Tibial artery (tissue), 4 donors: ENCODE measurements at regions not wholly inside any gene's neighbourhood (a gene's known extent, or its start where the extent isn't known, plus 50 kb on each side); places are given as distances from the start of the nearest gene placed in this dataset.

ENCODE experiments used
- DNase-seq, 2 donors: peaks; one replicate each; pipeline ENCODE4 v3.0.0-alpha.2; 2019
- H3K27ac ChIP-seq, 2 donors: fragments of 200-600 bp; sonication (generic) in 1 of 2; 1 replicate in 1 of 2; 2 replicates in 1 of 2; pipeline ENCODE4 v1.5.1; 2018 to 2019; ENCODE audit warnings: mild to moderate bottlenecking in 1 of 2
- H3K27me3 ChIP-seq, 2 donors: fragments of 200-600 bp; sonication (generic) in 1 of 2; one replicate each; pipeline versions ENCODE4 v1.5.1 to v1.6.0; 2016 to 2019
- H3K36me3 ChIP-seq, 3 donors: fragments of 200-600 bp; sonication (generic) in 2 of 3; one replicate each; pipeline ENCODE4 v1.5.1; 2016 to 2019; ENCODE audit warnings: mild to moderate bottlenecking in 2 of 3
- H3K4me1 ChIP-seq, 4 donors: fragments of 200-600 bp; sonication (generic) in 2 of 4; 1 replicate in 3 of 4; 2 replicates in 1 of 4; pipeline ENCODE4 v1.5.1; 2016 to 2019
- H3K4me3 ChIP-seq, 2 donors: fragments of 200-600 bp; sonication (generic) in 1 of 2; 1 replicate in 1 of 2; 2 replicates in 1 of 2; pipeline ENCODE4 v1.5.1; 2018 to 2019; ENCODE audit warnings: mild to moderate bottlenecking in 2 of 2
- H3K9me3 ChIP-seq, 3 donors: fragments of 200-600 bp; sonication (generic) in 1 of 3; one replicate each; pipeline ENCODE4 v1.5.1; 2016 to 2019
- intact Hi-C: fragments of 100-400 bp; cut with DNase I; formaldehyde crosslinking; loops from one replicate; pipeline ENCODE4 v1.15.0; 2023; ENCODE audit warnings: low total_unique reads
- TF ChIP-seq, protein P1 (sequence below), 2 experiments: fragments of 200-600 bp in 1 of 2; fragments of 450-650 bp in 1 of 2; IDR thresholded peaks; one replicate each; pipeline ENCODE4 v1.5.1; 2017 to 2019; ENCODE audit warnings: antibody characterized with exemption in 2 of 2, mild to moderate bottlenecking in 1 of 2, moderate library complexity in 1 of 2

DNA sequence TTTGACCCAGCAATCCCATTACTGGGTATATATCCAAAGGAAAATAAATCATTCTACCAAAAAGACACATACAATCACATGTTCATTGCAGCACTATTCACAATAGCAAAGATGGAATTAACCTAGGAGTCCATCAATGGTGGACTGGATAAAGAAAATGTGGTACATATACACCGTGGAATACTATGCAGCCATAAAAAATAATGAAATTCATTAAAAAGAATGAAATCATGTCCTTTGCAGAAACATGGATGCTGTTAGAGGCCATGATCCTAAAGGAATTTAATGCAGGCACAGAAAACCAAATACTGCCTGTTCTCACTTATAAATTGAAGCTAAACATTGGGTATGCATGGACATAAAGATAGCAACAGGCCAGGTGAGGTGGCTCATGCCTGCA, 61.9 kb upstream of the BMP6 start:
- H3K27ac ChIP-seq: no peak overlapping the region
- DNase-seq: no peak
- no peak overlapping the region for H3K4me3 ChIP-seq
- H3K4me1 ChIP-seq: no peaks in the 10 kb centered on the region
- intact Hi-C loops: no loop called here
- no peaks in the 10 kb centered on the region for H3K9me3 ChIP-seq
- no peaks in the 10 kb centered on the region for H3K27me3 ChIP-seq
- TF ChIP-seq, protein P1, sequence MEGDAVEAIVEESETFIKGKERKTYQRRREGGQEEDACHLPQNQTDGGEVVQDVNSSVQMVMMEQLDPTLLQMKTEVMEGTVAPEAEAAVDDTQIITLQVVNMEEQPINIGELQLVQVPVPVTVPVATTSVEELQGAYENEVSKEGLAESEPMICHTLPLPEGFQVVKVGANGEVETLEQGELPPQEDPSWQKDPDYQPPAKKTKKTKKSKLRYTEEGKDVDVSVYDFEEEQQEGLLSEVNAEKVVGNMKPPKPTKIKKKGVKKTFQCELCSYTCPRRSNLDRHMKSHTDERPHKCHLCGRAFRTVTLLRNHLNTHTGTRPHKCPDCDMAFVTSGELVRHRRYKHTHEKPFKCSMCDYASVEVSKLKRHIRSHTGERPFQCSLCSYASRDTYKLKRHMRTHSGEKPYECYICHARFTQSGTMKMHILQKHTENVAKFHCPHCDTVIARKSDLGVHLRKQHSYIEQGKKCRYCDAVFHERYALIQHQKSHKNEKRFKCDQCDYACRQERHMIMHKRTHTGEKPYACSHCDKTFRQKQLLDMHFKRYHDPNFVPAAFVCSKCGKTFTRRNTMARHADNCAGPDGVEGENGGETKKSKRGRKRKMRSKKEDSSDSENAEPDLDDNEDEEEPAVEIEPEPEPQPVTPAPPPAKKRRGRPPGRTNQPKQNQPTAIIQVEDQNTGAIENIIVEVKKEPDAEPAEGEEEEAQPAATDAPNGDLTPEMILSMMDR (IDR thresholded peaks at IDR 0.05): no peak
- no peaks in the 10 kb centered on the region for H3K36me3 ChIP-seq

GRCh38 chr6:7668936-7669335, 57.0 kb upstream of the BMP6 start:
- H3K4me1 ChIP-seq: peaks cover 0 to 7% (median 3%) of the 10 kb centered on the region in 4 donors
- intact Hi-C loops: no loop called here
- H3K27ac ChIP-seq: no peak overlapping the region
- no peaks in the 10 kb centered on the region for H3K36me3 ChIP-seq
- no peak overlapping the region for H3K4me3 ChIP-seq
- peaks cover 0 to 5% of the 10 kb centered on the region in 2 donors for H3K27me3 ChIP-seq
- TF ChIP-seq, protein P1 (IDR thresholded peaks at IDR 0.05): no peak
- DNase-seq: no peak
- H3K9me3 ChIP-seq: no peaks in the 10 kb centered on the region

DNA sequence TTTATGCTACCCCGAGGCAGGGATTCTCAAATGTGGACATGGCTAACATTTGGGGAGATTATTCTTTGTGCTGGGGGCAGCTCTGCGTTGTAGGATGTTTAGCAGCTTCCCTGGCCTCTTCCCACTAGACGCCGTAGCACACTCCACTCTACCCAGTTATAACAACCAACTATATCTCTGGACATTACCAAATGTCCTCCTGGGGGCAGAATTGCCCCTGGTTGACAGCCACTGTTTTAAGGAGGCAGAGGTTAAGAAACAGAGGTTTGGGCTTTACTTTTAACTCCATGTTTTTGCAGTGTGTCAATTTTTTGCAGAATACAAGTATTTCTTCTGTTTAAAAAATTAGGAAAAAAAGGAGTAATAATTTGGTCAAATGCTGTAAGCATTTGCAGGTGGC, 56.2 kb upstream of the BMP6 start:
- intact Hi-C loops: no loop called here
- no peak for DNase-seq
- Histone ChIP-seq H3K27ac (no peak overlapping the region), H3K27me3 (peaks cover 0 to 5% of the 10 kb centered on the region in 2 donors), H3K4me3 (no peak overlapping the region), H3K36me3 (no peaks in the 10 kb centered on the region), H3K4me1 (peaks cover 0 to 7% (median 3%) of the 10 kb centered on the region in 4 donors), H3K9me3 (no peaks in the 10 kb centered on the region)
- TF ChIP-seq, protein P1 (IDR thresholded peaks at IDR 0.05): no peak

GRCh38 chr6:7671076-7671475, 54.8 kb upstream of the BMP6 start:
- no peak for DNase-seq
- H3K27me3 ChIP-seq: peaks cover 0 to 5% of the 10 kb centered on the region in 2 donors
- H3K4me3 ChIP-seq: no peak overlapping the region
- intact Hi-C loops: no loop called here
- TF ChIP-seq, protein P1 (IDR thresholded peaks at IDR 0.05): no peak
- no peaks in the 10 kb centered on the region for H3K36me3 ChIP-seq
- H3K27ac ChIP-seq: no peak overlapping the region
- no peaks in the 10 kb centered on the region for H3K9me3 ChIP-seq
- peaks cover 0 to 7% (median 3%) of the 10 kb centered on the region in 4 donors for H3K4me1 ChIP-seq

DNA sequence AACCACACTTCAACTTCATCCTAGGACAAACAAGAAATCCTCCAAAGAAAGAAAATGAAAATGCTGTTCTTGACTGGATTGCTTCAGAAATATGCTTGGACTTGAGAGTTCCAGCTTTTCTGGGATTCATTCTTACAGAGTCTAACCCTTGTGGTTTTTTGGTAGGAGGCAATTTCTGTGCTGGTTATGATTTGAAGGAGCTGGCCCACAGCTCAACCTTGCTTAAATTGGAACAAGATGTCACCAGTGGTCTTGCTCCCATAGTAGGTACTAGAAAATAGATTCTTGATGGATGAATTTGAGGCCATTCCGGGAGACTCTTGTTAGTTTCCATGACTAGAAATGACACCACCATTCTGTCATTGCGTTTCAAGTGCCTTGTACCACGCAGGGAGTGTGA, 54.3 kb upstream of the BMP6 start:
- peaks cover 0 to 7% (median 3%) of the 10 kb centered on the region in 4 donors for H3K4me1 ChIP-seq
- H3K27ac ChIP-seq: no peak overlapping the region

More for the DNA sequence above, 54.3 kb upstream of the BMP6 start:
- TF ChIP-seq, protein P1 (IDR thresholded peaks at IDR 0.05): no peak
- peaks cover 0 to 5% of the 10 kb centered on the region in 2 donors for H3K27me3 ChIP-seq
- no peak for DNase-seq
- H3K36me3 ChIP-seq: no peaks in the 10 kb centered on the region
- no peaks in the 10 kb centered on the region for H3K9me3 ChIP-seq
- no peak overlapping the region for H3K4me3 ChIP-seq
- intact Hi-C loops: no loop called here
